GM21825 (cell line): ENCODE measurements at regions not wholly inside any gene's neighbourhood (a gene's known extent, or its start where the extent isn't known, plus 50 kb on each side); places are given as distances from the start of the nearest gene placed in this dataset.
"Not testable (repeated sequence)": the region's sequence is repeated elsewhere in the genome, so short reads cannot be mapped to it uniquely, and the experiment has no call there.

Experiments used
- ATAC-seq: cut with Tn5 transposase; IDR thresholded peaks from one replicate; pipeline ENCODE4 v1.9.1; 2021; ENCODE audit warnings: mild to moderate bottlenecking, moderate library complexity; ENCODE audit not compliant: unreplicated experiment

GRCh38 chr3:127045435-127046045 lies 62.6 kb downstream of the PLXNA1 start:
- ATAC-seq: no peak

DNA sequence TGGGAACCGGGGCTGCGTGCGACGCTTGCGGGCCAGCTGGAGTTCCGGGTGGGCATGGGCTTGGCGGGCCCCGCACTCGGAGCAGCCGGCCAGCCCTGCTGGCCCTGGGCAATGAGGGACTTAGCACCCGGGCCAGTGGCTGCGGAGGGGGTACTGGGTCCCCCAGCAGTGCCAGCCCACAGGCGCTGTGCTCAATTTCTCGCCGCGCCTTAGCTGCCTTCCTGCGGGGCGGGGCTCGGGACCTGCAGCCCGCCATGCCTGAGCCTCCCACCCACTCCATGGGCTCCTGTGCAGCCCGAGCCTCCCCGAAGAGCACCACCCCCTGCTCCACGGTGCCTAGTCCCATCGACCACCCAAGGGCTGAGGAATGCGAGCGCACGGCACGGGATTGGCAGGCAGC lies 63.8 kb downstream of the PLXNA1 start:
- not testable (repeated sequence) for ATAC-seq

- ATAC-seq: no peak
Measured at GRCh38 chr3:127049393-127049792, 66.5 kb downstream of the PLXNA1 start.

- ATAC-seq: no peak
Measured at GRCh38 chr3:127050733-127051132, 67.8 kb downstream of the PLXNA1 start.

GRCh38 chr3:127052121-127052561 lies 69.2 kb downstream of the PLXNA1 start:
- no peak for ATAC-seq

GRCh38 chr3:127053026-127053425 lies 70.1 kb downstream of the PLXNA1 start:
- ATAC-seq: no peak

- ATAC-seq: no peak
Measured at GRCh38 chr3:127053450-127053849, 70.5 kb downstream of the PLXNA1 start.

GRCh38 chr3:127053979-127054378 lies 71.1 kb downstream of the PLXNA1 start:
- ATAC-seq: no peak

GRCh38 chr3:127056281-127056680 lies 73.4 kb downstream of the PLXNA1 start:
- no peak for ATAC-seq

GRCh38 chr3:127056976-127057375 lies 74.1 kb downstream of the PLXNA1 start:
- no peak for ATAC-seq

DNA sequence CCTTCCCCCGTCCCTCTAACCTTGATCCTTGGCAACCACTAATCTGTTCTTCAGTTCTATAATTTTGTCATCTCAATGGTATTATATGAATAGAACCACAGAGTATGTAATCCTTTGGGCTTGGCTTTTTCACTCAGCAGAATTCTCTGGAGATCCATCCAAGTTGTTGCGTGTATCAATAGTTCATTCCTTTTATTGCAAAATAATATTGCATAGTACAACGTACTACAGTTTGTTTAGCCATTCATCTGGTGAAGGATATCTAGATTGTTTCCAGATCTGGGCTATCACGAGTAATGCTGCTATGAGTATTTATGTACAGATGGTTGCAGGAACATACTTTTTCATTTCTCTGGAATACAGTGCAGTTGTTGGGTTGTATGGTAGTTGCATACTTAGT lies 76.2 kb downstream of the PLXNA1 start:
- ATAC-seq: no peak

GRCh38 chr3:127061641-127062040 lies 78.7 kb downstream of the PLXNA1 start:
- no peak for ATAC-seq

- no peak for ATAC-seq
Measured at GRCh38 chr3:127062926-127063325, 80.0 kb downstream of the PLXNA1 start.

GRCh38 chr3:127063916-127064315 lies 81.0 kb downstream of the PLXNA1 start:
- ATAC-seq: no peak

DNA sequence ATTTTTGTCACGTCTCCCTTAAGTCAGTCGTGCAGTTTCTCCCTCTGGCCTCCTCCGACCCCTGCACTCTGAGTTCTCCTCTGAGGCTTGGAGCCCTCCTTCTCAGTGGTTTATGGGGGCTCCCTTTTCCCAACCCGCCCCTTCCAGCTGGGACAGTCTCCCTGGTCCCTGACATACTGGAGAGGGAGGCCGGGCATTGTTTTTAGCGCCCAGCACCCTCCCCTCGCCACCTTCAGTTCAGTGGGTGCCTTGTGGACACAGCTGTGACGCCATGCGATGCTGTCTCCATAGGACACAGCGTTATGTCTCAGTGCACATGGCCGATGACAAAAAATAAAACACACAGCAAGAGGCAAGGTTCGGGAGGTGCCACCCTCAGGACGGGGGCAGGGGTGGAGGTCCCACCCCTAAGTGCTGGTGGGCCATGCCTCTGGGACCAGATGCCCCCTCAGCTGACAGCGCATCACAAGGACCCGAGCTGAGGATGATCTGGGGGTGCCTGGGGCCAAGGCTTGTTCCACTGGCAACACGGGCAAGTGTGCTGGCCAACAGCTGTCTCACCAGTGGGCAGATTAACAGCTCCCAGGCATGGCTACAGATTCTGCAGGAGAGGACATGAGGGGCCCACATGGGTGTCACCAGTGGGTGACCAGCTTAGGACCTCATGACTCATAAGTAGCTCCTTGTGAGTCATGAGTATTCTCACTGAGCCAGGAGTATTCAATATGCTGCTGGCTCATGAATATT lies 81.6 kb downstream of the PLXNA1 start:
- no peak for ATAC-seq

DNA sequence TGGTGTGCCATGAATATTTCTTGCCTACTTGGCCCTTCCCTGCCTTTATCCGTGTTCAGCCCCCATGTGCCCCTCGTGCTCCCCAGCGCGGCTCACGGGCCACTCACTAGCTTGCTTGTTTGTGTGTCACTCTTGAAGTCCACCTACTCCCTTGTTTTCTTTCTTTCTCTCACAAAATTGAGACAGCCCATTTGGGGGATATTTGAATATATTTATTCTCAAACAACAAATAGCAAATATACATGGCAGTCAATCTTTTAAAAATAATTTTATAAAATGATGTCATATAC lies 82.2 kb downstream of the PLXNA1 start:
- no peak for ATAC-seq

DNA sequence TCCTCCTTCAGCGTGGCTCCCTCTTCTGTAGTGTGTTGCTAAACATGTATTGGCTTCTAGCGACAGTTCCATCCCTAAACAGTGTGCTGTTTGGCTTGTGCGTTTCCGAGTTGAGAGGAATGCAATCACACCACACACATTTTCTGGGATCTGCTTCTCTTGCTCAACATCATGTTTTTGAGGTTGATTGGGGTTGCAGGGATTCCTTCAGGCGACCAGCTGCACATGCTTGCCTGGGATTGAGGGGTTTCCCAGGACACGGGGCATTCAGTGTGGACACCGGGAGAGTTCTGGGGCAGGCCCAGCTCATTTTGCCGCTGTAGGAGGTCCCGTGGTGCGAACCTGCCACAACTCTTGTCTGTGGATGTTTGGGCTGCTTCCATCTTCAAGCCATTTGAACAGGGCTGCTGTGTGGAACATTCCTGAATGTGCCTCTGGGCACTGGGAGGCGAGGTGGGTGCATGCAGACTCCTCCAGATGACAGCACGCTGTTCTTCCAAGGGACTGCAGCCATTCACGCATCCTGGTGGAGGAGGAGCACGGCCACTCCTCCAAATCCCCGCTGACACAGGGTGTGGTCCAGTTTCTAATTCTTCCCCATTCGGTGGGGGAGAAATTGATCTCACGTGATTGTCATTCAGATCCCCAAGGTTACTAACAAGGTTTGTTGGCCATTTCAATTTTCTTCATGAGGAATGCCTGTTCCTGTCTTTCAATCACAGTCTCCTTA lies 82.8 kb downstream of the PLXNA1 start:
- no peak for ATAC-seq

GRCh38 chr3:127066635-127067034 lies 83.7 kb downstream of the PLXNA1 start:
- ATAC-seq: no peak

GRCh38 chr3:127067116-127067910 lies 84.4 kb downstream of the PLXNA1 start:
- no peak for ATAC-seq

- ATAC-seq: no peak
Measured at GRCh38 chr3:127068111-127068810, 85.3 kb downstream of the PLXNA1 start.

GRCh38 chr3:127068871-127069270 lies 86.0 kb downstream of the PLXNA1 start:
- no peak for ATAC-seq
